ENCODE measurements at regions not wholly inside any gene's neighbourhood (a gene's known extent, or its start where the extent isn't known, plus 50 kb on each side); places are given as distances from the start of the nearest gene placed in this dataset.

GRCh38 chr5:135158314-135158697 lies 124.3 kb upstream of the PITX1 start:
- no peak for TF ChIP-seq CTCF (IDR thresholded peaks at IDR 0.05)
- no peak for TF ChIP-seq POLR2A (IDR thresholded peaks at IDR 0.05)
- TF ChIP-seq EP300 (IDR thresholded peaks at IDR 0.05), result no peak
